CD14-positive monocyte (primary cell): ENCODE measurements at regions not wholly inside any gene's neighbourhood (a gene's known extent, or its start where the extent isn't known, plus 50 kb on each side); places are given as distances from the start of the nearest gene placed in this dataset.

Experiments
- DNase-seq, 3 donors: peaks; one replicate each; pipeline ENCODE4 v3.0.0-alpha.2; 2011 to 2022
- H2AFZ ChIP-seq: 2 replicates; pipeline ENCODE4 v1.6.0; 2012; ENCODE audit warnings: mild to moderate bottlenecking, low read depth, low read length, inconsistent platforms; ENCODE audit not compliant: insufficient read depth, poor library complexity, severe bottlenecking
- H3K27ac ChIP-seq, 2 donors: 1 replicate in 1 of 2; 2 replicates in 1 of 2; pipeline ENCODE4 v1.5.1; 2012 to 2013; ENCODE audit warnings: low read length in 2 of 2, control low read depth in 1 of 2, inconsistent platforms in 1 of 2, low read depth in 1 of 2, mild to moderate bottlenecking in 1 of 2
- H3K27me3 ChIP-seq, 2 donors: one replicate each; pipeline versions ENCODE4 v1.6.0 to v1.6.1; 2011 to 2013; ENCODE audit warnings: low read length in 2 of 2; ENCODE audit not compliant: control insufficient read depth in 2 of 2, insufficient read depth in 2 of 2
- H3K36me3 ChIP-seq, 2 donors: replicated peaks in 1 of 2; 1 replicate in 1 of 2; 2 replicates in 1 of 2; pipeline versions ENCODE4 v1.5.1 to v1.6.1; 2012 to 2013; ENCODE audit warnings: low read length in 2 of 2, control low read depth in 1 of 2, inconsistent platforms in 1 of 2, mild to moderate bottlenecking in 1 of 2; ENCODE audit not compliant: insufficient read depth in 2 of 2, control insufficient read depth in 1 of 2
- H3K4me1 ChIP-seq, 2 donors: 1 replicate in 1 of 2; 2 replicates in 1 of 2; pipeline versions ENCODE4 v1.5.1 to v1.6.1; 2012 to 2013; ENCODE audit warnings: low read length in 2 of 2, control low read depth in 1 of 2, inconsistent platforms in 1 of 2, mild to moderate bottlenecking in 1 of 2, moderate library complexity in 1 of 2; ENCODE audit not compliant: insufficient read depth in 2 of 2, control insufficient read depth in 1 of 2
- H3K4me2 ChIP-seq: replicated peaks from 2 replicates; pipeline ENCODE3; 2012; ENCODE audit warnings: low read length, moderate library complexity, mild to moderate bottlenecking; ENCODE audit not compliant: poor library complexity, severe bottlenecking; ENCODE audit errors: extremely low read depth
- H3K4me3 ChIP-seq, 3 experiments: fragments of 200-600 bp in 1 of 3; sonication (generic) in 1 of 3; replicated peaks in 1 of 3; 1 replicate in 2 of 3; 2 replicates in 1 of 3; pipeline ENCODE4 v1.5.1; 2011 to 2013; ENCODE audit warnings: low read length in 3 of 3, mild to moderate bottlenecking in 3 of 3, control low read depth in 2 of 3, low read depth in 2 of 3, inconsistent platforms in 1 of 3, moderate library complexity in 1 of 3
- H3K79me2 ChIP-seq: 2 replicates; pipeline ENCODE4 v1.6.0; 2012; ENCODE audit warnings: mild to moderate bottlenecking, control low read depth, inconsistent platforms, low read length, moderate library complexity; ENCODE audit not compliant: insufficient read depth
- H3K9ac ChIP-seq: 2 replicates; pipeline ENCODE4 v1.6.0; 2017; ENCODE audit warnings: low read length, mild to moderate bottlenecking; ENCODE audit not compliant: insufficient read depth, poor library complexity, severe bottlenecking
- H3K9me3 ChIP-seq, 2 donors: replicated peaks in 1 of 2; 1 replicate in 1 of 2; 2 replicates in 1 of 2; pipeline versions ENCODE4 v1.5.1 to v1.6.1; 2012 to 2013; ENCODE audit warnings: low read length in 2 of 2, control low read depth in 1 of 2; ENCODE audit not compliant: control insufficient read depth in 1 of 2, insufficient read depth in 1 of 2
- H4K20me1 ChIP-seq: 2 replicates; pipeline ENCODE4 v1.6.0; 2012; ENCODE audit warnings: mild to moderate bottlenecking, low read length, control low read depth, moderate library complexity; ENCODE audit not compliant: insufficient read depth
- H3K27ac Mint-ChIP-seq, 7 donors: one replicate each; pipeline ENCODE4 v1.8.0; 2020; ENCODE audit warnings: mild to moderate bottlenecking in 7 of 7, mixed read lengths in 7 of 7, moderate library complexity in 6 of 7, inconsistent platforms in 2 of 7
- H3K27me3 Mint-ChIP-seq, 3 donors: one replicate each; pipeline ENCODE4 v1.8.0; 2021 to 2022; ENCODE audit warnings: low read depth in 3 of 3, mild to moderate bottlenecking in 3 of 3, mixed read lengths in 3 of 3, moderate library complexity in 3 of 3, inconsistent platforms in 1 of 3
- H3K36me3 Mint-ChIP-seq, 2 donors: one replicate each; pipeline ENCODE4 v1.8.0; 2020; ENCODE audit warnings: mixed read lengths in 2 of 2, inconsistent platforms in 1 of 2, mild to moderate bottlenecking in 1 of 2
- H3K4me1 Mint-ChIP-seq: one replicate; pipeline ENCODE4 v1.8.0; 2020; ENCODE audit warnings: mild to moderate bottlenecking, mixed read lengths
- H3K4me3 Mint-ChIP-seq, 2 donors: one replicate each; pipeline ENCODE4 v1.8.0; 2020; ENCODE audit warnings: mild to moderate bottlenecking in 2 of 2, mixed read lengths in 2 of 2, moderate library complexity in 1 of 2
- H3K9me3 Mint-ChIP-seq, 7 donors: one replicate each; pipeline ENCODE4 v1.8.0; 2020 to 2022; ENCODE audit warnings: mixed read lengths in 7 of 7, mild to moderate bottlenecking in 6 of 7, moderate library complexity in 6 of 7, inconsistent platforms in 2 of 7
- whole genome bisulfite sequencing: methylation state at CpG from one replicate; pipeline ENCODE4 v1.1.5; 2013; ENCODE audit warnings: missing lambda C conversion rate; ENCODE audit not compliant: insufficient coverage; 5-methylcytosine and 5-hydroxymethylcytosine counted together
- intact Hi-C, 2 donors: fragments of 100-400 bp; cut with micrococcal nuclease; formaldehyde crosslinking; loops; one replicate each; pipeline versions ENCODE4 v1.15.0 to v1.15.1; 2023
- TF ChIP-seq, protein P1 (sequence below): fragments of 200-600 bp; IDR thresholded peaks from one replicate; pipeline ENCODE4 v1.8.0; 2022; ENCODE audit warnings: antibody characterized with exemption, mild to moderate bottlenecking

DNA sequence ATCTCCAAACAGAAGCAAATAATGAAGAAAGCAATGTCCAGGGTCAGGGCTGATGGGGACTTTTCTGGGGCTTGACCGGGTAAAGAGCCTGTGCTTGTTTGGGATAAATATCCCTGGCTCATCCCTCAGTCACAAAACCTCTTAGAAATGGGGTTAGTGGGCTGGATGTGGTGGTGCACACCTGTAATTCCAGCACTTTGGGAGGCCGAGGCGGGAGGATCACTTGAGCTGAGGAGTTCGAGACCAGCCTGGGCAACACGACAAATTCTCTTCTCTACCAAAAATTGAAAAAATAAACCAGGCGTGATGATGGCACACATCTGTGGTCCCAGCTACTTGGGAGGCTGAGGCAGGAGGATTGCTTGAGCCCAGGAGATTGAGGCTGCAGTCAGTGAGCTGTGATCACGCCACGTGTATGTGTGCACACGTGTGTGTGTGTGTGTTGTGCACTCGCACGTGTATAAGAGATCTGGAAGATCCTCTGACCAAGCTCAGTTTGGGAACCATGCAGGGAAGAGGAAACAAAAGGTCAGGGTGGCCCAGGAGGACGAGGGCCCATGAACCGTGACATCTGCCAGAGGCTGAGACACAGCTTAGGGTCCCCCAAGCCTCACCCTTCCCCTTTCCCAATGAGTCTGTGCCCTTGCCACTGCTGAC is 258.6 kb downstream of the TEX36 start:
- Mint-ChIP-seq H3K27me3 (peaks cover 0 to 2% (median 2%) of the 10 kb centered on the region in 3 donors), H3K27ac (no peak overlapping the region), H3K36me3 (no peaks in the 10 kb centered on the region), H3K4me3 (no peak overlapping the region), H3K9me3 (peaks cover 0 to 11% (median 6%) of the 10 kb centered on the region in 7 donors), H3K4me1 (no peaks in the 10 kb centered on the region)
- H3K9me3 ChIP-seq = peaks cover 0 to 8% of the 10 kb centered on the region in 2 donors
- no peak overlapping the region for H3K4me2 ChIP-seq
- no peaks in the 10 kb centered on the region for H3K79me2 ChIP-seq
- H3K27me3 ChIP-seq = no peaks in the 10 kb centered on the region
- no peaks in the 10 kb centered on the region for H3K4me1 ChIP-seq
- TF ChIP-seq, protein P1, sequence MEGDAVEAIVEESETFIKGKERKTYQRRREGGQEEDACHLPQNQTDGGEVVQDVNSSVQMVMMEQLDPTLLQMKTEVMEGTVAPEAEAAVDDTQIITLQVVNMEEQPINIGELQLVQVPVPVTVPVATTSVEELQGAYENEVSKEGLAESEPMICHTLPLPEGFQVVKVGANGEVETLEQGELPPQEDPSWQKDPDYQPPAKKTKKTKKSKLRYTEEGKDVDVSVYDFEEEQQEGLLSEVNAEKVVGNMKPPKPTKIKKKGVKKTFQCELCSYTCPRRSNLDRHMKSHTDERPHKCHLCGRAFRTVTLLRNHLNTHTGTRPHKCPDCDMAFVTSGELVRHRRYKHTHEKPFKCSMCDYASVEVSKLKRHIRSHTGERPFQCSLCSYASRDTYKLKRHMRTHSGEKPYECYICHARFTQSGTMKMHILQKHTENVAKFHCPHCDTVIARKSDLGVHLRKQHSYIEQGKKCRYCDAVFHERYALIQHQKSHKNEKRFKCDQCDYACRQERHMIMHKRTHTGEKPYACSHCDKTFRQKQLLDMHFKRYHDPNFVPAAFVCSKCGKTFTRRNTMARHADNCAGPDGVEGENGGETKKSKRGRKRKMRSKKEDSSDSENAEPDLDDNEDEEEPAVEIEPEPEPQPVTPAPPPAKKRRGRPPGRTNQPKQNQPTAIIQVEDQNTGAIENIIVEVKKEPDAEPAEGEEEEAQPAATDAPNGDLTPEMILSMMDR = no peak
- H2AFZ ChIP-seq = no peak overlapping the region
- H4K20me1 ChIP-seq = no peaks in the 10 kb centered on the region
- intact Hi-C loops = no loop called here
- no peaks in the 10 kb centered on the region for H3K36me3 ChIP-seq
- 75% methylated on average over 7 of the region's 13 CpGs for WGBS
- DNase-seq = no peak
- no peak overlapping the region for H3K27ac ChIP-seq
- H3K4me3 ChIP-seq = no peak overlapping the region
- no peak overlapping the region for H3K9ac ChIP-seq

DNA sequence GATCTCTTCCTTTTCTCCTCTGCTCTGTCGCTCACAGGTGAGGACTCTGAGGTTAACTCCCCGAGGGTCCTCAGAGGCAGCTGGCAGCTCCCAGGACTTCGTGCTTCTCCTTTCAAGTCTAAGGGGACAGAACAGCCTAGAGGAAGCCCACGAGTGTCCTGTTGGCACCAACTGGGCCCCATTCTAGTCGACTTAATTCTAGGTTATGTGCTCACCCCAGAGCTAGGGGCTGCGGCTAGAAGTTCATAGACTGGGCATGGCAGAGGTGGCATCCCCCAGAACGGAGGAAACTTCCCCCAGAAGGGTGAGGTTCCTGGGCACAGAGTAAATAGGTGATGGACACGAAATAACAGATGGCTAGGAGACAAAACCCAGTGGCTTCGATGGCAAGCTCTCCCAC is 259.4 kb downstream of the TEX36 start:
- WGBS = 74% methylated on average over 5 of the region's 9 CpGs
- Mint-ChIP-seq H3K27ac (no peak overlapping the region), H3K36me3 (no peaks in the 10 kb centered on the region), H3K4me1 (no peaks in the 10 kb centered on the region), H3K4me3 (no peak overlapping the region), H3K9me3 (peaks cover 2 to 13% (median 6%) of the 10 kb centered on the region in 7 donors), H3K27me3 (peaks cover 0 to 2% (median 2%) of the 10 kb centered on the region in 3 donors)
- Histone ChIP-seq H3K4me3 (no peak overlapping the region), H3K9ac (no peak overlapping the region), H3K27me3 (no peaks in the 10 kb centered on the region), H3K36me3 (no peaks in the 10 kb centered on the region), H3K27ac (no peak overlapping the region), H3K4me2 (no peak overlapping the region), H4K20me1 (no peaks in the 10 kb centered on the region), H2AFZ (no peak overlapping the region), H3K9me3 (peaks cover 0 to 10% of the 10 kb centered on the region in 2 donors), H3K79me2 (no peaks in the 10 kb centered on the region), H3K4me1 (no peaks in the 10 kb centered on the region)
- TF ChIP-seq, protein P1 = no peak
- DNase-seq = no peak
- intact Hi-C loops = no loop called here
